HG03045 (cell line): ENCODE measurements at regions not wholly inside any gene's neighbourhood (a gene's known extent, or its start where the extent isn't known, plus 50 kb on each side); places are given as distances from the start of the nearest gene placed in this dataset.
A peak's percentile ranks its signal among the peaks of the same experiment; 100 is the strongest.

Source experiments
- ATAC-seq: cut with Tn5 transposase; IDR thresholded peaks from one replicate; pipeline ENCODE4 v1.9.1; 2021; ENCODE audit warnings: mild to moderate bottlenecking, moderate library complexity; ENCODE audit not compliant: unreplicated experiment

DNA sequence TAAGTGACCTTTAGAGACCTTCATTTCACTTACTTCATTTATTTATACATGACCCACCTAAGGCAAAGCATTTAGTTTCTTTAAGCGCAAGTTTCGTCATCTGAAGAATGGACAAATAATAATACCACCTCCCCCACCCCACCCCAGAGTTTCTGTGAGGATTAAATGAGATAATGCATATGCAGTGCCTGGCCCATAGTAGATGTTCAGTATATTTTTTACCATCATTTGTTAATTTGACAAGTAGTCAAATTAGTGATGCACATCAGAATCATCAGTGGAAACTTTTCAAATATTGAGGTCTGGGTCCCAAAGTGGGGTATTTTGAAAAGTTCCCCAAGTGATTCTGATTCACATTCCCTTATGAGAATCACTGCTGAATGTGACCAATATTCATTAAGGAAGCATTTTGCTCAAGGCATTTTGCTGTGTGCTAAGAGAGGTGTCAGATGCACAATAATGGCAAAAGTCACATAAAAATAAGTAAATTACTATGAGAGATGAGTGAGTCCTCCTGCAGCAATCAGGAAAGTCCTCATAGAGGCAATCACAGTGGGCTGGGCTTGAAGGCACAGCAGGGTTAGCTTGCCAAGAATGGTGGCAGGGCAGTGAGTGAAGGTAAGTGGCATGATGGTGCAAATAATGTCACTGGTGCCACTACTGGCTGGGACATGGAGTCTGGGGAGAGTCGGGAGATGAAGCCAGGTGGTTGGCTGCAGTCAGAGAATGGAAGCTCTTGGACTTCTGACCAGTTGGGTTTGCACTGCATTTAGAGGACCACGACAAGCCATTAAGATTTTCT is 244.1 kb downstream of the PTEN start:
- no peak for ATAC-seq

DNA sequence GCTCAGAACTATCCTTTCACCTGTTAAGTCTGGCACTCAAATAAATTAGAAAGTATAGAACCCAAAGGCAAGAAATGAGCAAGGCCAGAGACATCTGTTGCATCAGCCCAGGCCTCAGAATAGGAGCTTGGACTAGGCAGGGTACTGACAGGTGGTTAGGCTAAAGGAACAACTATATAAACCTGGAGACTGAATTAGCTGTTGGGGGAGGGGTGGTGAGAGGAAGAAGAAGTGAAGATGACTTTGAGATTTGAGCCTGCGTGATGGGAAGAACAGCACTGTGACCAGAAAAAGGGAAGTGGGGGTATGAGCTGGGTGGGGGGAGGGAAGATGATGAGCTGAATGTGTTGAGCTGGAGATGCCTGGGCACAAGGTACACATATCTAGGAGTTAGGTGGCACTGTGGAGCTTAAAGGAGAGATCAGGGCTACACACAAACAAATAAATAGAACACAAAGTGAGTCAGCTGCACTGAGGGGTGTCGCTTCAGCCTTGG is 244.7 kb downstream of the PTEN start:
- ATAC-seq = no peak

DNA sequence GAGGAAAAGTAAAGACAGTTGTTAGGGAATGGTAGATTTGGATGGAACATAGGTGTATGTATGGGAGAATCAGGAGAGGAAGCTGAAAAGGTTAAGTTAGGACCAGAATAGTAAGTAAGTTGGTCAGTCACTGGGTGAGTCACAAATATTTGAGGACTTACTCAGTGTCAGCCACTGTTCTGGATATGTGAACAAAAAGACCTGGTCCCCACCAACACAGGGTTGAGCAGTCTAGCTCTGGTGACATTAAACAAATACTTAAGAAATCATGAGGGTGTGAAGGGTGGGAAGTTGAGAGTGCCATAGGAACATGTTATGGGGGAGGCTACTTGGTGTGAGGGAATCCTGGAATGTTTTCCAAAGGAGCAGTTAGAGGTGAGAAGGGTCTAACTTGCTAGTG is 246.9 kb downstream of the PTEN start:
- ATAC-seq = no peak

DNA sequence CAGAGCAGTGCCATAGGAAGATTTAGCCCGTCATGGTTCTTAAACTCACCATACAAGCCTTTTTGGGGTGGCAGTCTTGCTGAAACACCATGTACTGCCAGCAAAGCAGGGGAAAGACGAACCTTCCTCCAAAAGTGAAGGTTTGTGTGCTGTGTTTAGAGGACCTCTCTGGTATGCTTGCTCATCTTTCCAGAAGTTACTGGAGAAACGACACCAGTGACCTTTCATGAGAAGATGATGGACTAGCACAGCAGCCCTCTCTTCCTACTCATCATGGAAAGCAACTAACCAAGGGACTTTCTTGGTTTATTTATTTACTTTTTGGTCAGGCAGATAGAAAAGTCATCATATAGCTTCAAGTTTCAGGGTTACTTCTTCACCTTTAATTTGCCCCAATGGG is 247.4 kb downstream of the PTEN start:
- ATAC-seq = no peak

DNA sequence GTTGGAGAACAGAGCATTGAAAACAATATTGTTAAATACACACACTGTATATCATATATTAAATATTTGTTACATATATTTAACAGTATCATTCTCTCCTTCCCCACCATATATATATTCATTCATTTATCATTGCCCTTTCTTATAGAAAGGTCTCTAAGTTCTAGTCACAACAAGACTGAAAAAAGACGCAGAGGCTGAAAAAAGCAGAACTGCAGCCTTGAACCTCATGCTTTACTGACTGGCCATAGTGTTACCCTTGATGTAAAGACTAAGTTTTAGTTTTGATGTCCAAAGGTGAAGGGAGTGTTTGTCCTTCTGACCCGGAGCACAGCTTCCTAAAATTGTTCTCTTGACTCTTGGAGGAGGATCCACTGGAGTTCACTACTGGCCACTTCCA is 247.9 kb downstream of the PTEN start:
- ATAC-seq = no peak

DNA sequence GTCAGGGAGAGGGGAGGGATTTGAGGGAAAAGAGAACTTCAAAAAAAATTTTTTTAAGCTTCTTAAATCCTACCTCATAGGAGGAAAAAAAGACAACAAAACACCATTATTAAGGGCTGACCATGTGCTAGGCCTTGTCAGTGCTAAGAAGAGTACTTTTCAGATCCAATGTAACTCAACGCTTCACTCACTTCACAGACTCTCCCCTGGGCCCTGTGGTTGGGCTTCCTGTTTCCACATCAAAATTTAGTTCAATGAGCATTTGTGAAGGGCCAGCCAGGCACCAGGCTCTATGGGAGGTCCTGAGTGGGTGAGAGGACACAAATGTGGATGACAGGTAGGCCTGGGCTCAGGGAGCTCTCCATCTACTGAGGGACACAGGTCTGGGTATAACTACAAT is 249.8 kb downstream of the PTEN start:
- ATAC-seq = no peak

DNA sequence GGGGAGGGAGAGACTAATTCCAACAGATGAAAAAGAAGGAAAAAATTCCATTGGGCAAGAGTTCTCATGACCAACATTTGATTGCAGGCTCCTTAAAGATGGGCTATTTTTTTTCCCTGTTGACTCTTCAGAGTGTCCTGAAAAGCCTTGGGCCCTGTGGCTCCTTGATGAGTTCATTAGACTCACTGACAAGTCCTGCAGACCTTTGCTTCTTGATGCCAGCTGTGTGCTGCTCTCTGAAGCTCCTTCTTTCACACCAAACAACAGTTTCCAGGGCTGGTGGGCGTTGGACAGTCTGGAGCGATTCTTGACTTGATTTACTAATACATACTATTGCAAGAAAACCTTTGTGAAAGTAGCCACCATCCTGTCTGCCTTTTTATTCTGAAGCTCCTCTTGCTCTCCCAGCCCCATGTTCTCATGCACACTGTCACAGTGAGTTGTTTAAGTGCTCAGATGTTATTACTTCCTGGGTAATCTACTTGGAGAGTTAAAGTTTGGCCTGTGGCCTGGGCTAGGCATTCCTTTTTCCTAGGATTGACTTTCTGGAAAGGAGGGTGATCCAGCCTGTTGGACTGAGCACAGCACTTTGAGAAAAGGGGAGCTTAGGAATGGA is 250.3 kb downstream of the PTEN start:
- no peak for ATAC-seq

DNA sequence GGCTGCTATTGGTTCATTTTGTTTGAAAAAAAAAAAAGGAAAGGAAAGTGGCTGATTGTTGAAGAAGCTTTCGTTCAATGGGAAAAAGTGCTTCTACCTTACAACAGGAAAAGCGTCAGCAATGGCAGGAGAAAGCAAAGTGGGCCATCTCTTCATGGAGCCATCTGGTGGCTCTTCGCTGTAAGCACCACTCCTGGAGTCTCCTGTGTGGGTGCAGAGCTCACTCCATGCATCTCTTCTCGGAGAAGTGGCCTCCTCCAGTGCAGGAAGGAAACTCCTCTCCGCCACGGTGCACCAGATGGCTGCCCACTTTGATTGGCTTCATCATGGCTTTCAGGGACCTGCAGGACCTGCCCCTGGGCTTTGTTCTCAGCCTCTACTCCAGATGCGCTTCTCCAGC is 250.9 kb downstream of the PTEN start:
- peak; percentile 27 for ATAC-seq

DNA sequence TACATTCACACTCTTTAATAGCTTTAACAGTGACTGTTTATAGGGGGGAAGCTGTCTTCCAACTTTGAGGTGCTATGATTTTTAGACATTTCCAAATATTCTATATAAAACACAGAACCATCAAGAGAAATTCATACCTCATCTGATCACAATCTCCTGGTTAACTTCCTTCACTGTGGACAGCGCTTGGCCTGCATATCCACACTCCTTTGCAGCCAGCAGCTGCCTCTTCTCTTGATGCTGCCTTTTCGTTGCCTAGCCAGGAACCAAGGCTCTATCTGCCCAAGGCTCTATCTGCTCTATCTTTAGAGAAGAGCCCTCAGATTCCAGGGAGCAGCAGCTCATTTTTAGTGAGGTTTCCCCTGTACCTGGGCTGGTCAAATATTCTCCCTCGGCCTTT is 252.0 kb downstream of the PTEN start:
- no peak for ATAC-seq

DNA sequence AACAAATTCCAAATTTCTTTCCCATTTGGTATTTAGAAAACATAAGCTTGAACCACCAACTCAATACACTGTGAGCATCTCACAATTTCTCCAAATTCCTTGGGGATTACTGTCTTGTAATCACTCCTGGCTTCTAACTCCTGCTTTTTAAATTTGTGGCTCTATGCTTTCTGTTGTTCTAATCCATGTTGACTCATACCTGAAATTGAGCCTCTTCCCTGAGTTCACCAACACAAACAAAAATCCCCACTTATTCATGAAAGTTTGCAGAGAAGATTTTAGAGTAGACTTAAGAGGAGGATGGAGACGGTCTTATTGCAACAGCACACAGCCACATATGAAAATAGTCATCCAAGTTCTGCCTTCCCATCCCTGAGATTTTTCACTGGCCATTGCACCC is 252.5 kb downstream of the PTEN start:
- no peak for ATAC-seq

DNA sequence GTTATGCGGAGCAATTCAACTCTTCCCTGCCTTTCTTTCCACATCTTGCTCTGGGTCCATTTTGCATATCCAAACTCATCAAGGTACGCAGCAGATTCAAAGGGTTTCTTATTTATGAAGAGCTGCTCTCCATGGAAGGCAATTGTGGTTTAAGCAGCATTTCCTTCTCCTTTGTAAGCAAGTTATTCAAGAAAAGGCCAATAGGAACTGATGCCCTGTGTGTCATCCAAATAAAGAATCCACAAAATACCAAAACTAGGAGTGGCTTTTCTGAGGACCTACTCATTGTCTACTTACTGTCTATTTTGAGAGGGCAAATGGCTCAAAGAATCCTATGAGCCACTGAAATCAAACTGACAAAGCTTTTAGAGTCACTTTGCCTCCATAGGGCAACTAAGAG is 253.1 kb downstream of the PTEN start:
- ATAC-seq = no peak

DNA sequence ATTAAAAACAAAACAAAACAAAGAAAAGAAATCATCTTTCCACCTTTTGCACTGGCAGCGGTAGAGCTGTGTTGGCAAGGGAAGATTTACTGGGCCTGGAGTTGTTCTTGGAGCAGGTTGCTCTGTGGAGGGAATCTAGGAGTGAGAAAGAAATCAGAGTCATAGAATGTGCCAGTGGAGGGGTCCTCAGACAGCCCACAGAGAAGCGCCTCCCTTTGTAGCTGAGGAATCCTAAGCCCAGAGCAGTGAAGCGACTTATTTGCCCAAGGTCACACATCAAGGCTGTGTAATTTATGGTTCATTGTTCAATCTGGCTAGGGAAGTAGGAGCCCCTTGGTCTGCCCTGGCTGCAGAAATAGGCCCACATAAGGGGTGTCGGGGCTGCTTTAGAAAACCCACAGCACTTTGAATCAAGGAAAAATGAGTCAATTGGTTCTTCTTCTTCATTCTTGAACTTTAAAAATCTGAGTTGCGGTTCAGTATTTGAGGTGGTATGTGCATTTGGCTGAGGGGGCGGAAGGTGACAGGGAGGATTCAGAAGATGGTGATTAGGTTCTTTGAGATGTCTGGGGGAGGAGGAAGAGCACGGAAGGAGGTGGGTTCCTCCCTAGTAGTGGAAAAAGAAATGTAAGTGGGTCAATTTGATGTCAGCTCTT is 253.7 kb downstream of the PTEN start:
- ATAC-seq = peak; percentile 34

DNA sequence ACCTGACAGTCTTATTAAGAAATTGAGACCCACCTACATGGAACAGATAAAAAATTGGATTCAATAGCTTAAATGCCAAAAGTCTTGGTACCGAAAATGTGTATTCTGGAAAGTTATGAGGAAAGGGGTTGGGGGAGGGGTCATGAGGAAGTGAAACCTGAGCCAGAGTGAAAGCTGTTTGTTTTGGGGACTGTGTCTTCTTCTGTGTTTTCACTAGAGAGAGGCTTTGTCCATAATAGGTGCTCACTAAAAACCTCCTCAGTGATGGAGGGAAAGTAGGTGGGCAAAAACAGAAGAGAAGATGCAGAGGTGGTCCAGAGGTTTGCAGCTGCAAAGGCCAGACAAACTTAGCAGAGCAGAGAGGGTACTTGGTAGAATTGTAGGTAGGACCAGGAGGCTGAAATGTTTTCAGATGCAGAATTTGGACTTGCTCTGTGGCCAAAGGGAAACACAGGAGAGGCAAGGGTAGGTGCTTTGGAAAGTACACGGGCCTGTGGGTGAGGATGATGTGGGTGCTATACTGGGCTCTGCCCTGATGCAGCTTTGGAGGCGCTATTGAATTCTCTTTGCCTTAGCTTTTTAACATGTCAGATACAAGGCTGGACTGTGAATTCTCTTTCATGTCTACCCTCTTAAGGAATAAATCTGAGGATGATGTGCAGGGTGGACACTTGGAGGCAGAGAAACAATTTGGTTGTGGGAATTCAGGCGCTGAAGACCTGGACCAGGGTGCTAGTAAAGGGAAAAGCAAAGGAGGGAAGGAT is 254.6 kb downstream of the PTEN start:
- no peak for ATAC-seq

DNA sequence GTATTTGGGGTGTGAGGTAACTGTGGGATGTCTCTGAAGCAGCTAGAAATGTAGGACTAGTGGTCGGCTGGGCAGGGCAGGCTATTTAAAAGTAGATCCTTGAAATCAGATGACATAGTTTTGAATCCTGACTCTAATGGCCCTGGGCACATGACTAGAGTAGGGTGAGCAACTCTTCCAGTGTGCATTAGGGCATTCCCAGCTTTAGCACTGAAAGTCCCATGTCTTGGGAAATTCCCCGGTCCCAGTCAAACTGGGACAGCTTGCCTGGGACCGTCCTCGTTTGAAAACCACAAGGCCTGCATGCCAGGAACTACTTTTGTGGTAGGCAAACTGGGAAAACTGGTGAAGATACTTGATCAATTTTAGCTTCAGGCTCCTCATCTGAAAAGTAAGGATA is 255.3 kb downstream of the PTEN start:
- ATAC-seq = no peak

DNA sequence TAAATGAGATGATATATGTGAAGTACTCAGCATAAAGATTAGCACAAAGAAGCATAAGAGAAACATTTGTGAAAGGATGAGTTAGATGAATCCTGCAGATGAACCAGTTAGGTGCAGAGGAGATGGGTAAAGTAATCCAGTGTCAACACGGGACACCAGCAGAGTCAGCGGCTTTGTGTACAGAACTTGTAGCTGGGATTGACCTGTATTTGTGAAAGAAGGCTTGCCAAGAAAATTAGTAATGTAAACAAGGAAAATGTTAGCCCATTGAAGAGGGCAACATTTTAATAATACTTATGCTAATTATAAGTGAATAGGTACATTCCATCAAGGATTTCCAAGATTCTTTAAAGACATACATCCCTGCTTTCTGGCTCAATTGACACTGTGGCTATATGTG is 255.7 kb downstream of the PTEN start:
- no peak for ATAC-seq

DNA sequence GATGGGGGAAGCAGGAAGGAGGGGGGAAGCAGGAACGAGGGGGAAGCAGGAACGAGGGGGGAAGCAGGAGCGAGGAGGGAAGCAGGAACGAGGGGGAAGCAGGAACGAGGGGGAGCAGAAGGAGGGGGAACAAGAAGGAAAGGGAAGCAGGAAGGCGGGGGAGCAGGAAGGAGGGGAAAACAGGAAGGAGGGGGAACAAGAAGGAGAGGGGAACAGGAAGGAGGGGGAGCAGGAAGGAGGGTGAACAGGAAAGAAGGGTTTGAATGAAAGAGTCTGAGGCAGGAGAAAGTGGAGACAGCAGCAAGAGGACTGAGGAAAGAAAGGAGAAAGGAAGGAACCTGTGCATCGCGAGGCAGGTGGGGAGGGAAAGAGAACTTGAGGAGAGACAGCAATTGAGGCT is 256.6 kb downstream of the PTEN start:
- ATAC-seq = no peak

DNA sequence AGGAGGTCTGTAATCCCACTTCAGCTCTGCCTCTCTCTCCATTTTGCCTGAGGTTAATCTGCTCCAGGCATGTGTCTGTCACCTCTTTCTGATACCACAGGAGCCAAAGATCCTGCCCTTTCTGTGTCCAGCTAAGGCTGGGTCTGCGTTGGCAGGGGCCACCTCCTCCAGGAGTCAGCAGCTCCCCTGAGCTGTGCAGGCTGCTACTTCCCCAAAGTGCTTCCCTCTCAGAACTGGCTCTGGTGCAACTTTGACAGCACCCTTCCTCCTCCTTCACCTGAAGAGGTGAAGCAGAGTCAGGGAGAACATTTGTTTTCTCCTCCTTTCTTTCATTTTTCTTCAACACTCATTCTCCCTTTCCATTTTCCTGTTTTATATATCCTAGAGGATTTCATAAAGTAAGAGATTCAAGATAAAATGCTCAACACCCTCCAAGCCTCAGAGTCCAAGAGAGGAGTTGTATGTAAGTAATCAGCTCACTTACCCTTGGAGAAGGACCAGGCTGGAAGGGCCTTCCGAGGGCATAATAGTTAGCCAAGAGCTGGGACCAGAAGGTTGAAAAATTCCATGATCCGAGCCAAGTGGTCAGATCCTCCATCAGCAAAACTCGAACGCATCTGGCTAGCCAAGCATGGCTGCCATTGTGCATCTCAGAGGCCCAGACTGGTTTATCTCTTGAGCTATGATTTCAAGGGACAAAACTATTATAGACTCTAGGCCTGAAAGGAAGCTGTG is 257.3 kb downstream of the PTEN start:
- no peak for ATAC-seq

DNA sequence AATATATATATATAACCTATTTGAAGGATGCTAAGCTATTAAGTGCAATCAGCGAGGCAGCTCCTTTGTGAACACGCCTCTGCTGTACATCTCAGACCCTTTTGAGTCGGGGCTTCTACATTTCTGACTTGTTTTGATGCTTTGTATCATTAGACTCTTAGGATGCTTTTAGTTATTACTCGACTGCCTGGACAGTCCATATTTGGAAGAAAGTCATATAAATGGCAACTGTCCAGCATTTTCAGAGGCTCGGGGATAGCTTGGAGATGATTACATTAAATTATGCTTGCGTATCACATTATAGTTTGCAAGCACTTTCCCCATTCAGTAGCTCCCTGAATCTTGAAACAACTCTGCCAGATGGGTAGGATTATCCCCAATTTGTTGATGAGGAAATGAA is 257.9 kb downstream of the PTEN start:
- ATAC-seq = no peak

DNA sequence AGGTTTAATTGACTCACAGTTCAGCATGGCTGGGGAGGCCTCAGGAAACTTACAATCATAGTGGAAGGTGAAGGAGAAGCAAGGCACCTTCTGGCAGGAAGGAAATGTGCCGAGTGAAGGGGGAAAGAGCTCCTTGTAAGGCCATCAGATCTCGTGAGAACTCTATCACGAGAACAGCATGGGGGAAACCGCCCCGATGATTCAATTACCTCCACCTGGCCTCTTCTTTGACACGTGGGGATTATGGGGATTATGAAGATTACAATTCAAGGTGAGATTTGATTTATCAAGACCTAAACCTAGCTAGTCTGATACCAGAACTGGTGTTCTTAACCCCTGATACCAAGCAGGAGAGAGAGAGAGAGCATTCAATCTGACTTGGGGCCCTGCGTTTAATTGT is 258.7 kb downstream of the PTEN start:
- ATAC-seq = no peak

DNA sequence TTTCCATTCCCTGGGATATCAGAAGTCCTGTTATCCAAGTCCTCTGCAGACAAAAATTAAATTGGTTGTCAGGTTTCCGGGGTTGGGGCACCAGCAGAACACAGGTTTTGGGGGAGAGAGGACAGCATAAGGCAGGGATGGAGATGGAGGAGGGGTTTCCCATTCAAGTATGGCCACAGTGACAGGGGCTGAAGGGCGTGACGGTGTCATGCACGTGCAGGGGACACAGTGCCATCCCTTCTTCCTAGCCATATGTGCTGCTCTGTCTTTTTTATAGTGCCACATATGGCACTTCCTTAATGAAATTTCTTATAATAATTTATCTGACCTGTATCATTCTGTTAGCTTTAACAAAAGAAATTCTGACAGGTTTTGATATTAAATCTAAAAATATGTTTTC is 259.2 kb downstream of the PTEN start:
- ATAC-seq = no peak

DNA sequence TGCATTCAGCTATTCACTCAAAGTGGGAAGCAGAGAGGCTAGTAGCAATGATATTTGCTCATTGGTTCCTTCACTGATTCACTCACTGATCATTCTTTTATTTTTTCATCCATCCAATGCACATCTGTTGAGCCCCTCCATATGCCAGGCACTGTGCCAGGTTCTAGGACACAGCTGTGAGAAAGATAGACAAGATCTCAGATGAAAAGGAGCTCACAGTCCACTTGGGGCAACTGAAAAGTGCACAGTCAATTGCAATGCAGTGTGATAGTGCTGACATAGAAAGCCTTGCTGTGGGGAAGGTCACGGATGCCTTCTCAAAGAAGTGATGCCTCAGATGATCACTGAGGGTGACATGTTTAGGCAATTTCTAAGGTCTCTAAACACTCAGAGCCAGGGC is 262.3 kb downstream of the PTEN start:
- no peak for ATAC-seq
